Liver (tissue), 8 donors: ENCODE measurements at regions not wholly inside any gene's neighbourhood (a gene's known extent, or its start where the extent isn't known, plus 50 kb on each side); places are given as distances from the start of the nearest gene placed in this dataset.

Experiments used
- DNase-seq: peaks from one replicate; pipeline ENCODE4 v3.0.0-alpha.2; 2017; ENCODE audit warnings: low spot score
- H3K27ac ChIP-seq, 2 donors: one replicate each; pipeline ENCODE4 v1.7.0; 2013; ENCODE audit warnings: inconsistent platforms in 2 of 2, low read length in 2 of 2, control low read depth in 1 of 2, low read depth in 1 of 2, mild to moderate bottlenecking in 1 of 2
- H3K27me3 ChIP-seq, 4 donors: one replicate each; pipeline versions ENCODE4 v1.6.1 to v1.7.0; 2013; ENCODE audit warnings: low read length in 3 of 4, inconsistent platforms in 1 of 4, mild to moderate bottlenecking in 1 of 4, moderate library complexity in 1 of 4; ENCODE audit not compliant: control insufficient read depth in 4 of 4, insufficient read depth in 4 of 4
- H3K36me3 ChIP-seq, 4 donors: one replicate each; pipeline versions ENCODE4 v1.6.1 to v1.7.0; 2013; ENCODE audit warnings: low read length in 3 of 4, mild to moderate bottlenecking in 3 of 4, low read depth in 1 of 4, moderate library complexity in 1 of 4; ENCODE audit not compliant: control insufficient read depth in 4 of 4, insufficient read depth in 3 of 4
- H3K4me1 ChIP-seq, 4 donors: one replicate each; pipeline versions ENCODE4 v1.6.1 to v1.7.0; 2013; ENCODE audit warnings: low read length in 3 of 4, mild to moderate bottlenecking in 3 of 4, moderate library complexity in 1 of 4; ENCODE audit not compliant: control insufficient read depth in 4 of 4, insufficient read depth in 4 of 4
- H3K4me3 ChIP-seq, 3 donors: one replicate each; pipeline versions ENCODE4 v1.6.1 to v1.7.0; 2013; ENCODE audit warnings: low read length in 3 of 3, control low read depth in 1 of 3, low read depth in 1 of 3, mild to moderate bottlenecking in 1 of 3
- H3K9ac ChIP-seq, 2 donors: one replicate each; pipeline ENCODE4 v1.7.0; 2013; ENCODE audit warnings: low read length in 2 of 2, mild to moderate bottlenecking in 2 of 2, moderate library complexity in 2 of 2, control low read depth in 1 of 2, low read depth in 1 of 2
- H3K9me3 ChIP-seq, 4 donors: one replicate each; pipeline versions ENCODE4 v1.6.1 to v1.7.0; 2013; ENCODE audit warnings: low read length in 3 of 4; ENCODE audit not compliant: control insufficient read depth in 4 of 4
- ATF3 ChIP-seq: IDR thresholded peaks from 2 replicates; pipeline ENCODE4 v1.6.1; 2016; ENCODE audit warnings: antibody characterized with exemption
- EGR1 ChIP-seq, 2 donors: IDR thresholded peaks; 2 replicates each; pipeline ENCODE4 v1.6.1; 2016 to 2018; ENCODE audit warnings: antibody characterized with exemption in 2 of 2, low read depth in 2 of 2
- FOXA1 ChIP-seq: IDR thresholded peaks from 2 replicates; pipeline ENCODE4 v1.6.1; 2016; ENCODE audit warnings: antibody characterized with exemption
- FOXA2 ChIP-seq: IDR thresholded peaks from 2 replicates; pipeline ENCODE4 v1.6.1; 2016; ENCODE audit warnings: antibody characterized with exemption
- GABPA ChIP-seq, 2 donors: IDR thresholded peaks in 1 of 2; conservative IDR thresholded peaks in 1 of 2; 2 replicates each; pipeline ENCODE4 v1.6.1; 2016; ENCODE audit warnings: antibody characterized with exemption in 2 of 2, mild to moderate bottlenecking in 1 of 2, moderate library complexity in 1 of 2
- HNF4A ChIP-seq, 2 donors: conservative IDR thresholded peaks; 2 replicates each; pipeline ENCODE4 v1.6.1; 2016; ENCODE audit warnings: antibody characterized with exemption in 2 of 2, mild to moderate bottlenecking in 2 of 2
- HNF4G ChIP-seq: IDR thresholded peaks from 2 replicates; pipeline ENCODE4 v1.6.1; 2016; ENCODE audit warnings: antibody characterized with exemption
- JUND ChIP-seq, 2 donors: IDR thresholded peaks; 2 replicates each; pipeline ENCODE4 v1.6.1; 2016; ENCODE audit warnings: antibody characterized with exemption in 2 of 2
- NR2F2 ChIP-seq: IDR thresholded peaks from 2 replicates; pipeline ENCODE4 v1.6.1; 2016; ENCODE audit warnings: antibody characterized with exemption
- RXRA ChIP-seq, 2 donors: IDR thresholded peaks; 2 replicates each; pipeline ENCODE4 v1.6.1; 2017 to 2018; ENCODE audit warnings: antibody characterized with exemption in 2 of 2, mild to moderate bottlenecking in 1 of 2
- SP1 ChIP-seq: IDR thresholded peaks from 2 replicates; pipeline ENCODE4 v1.6.1; 2018; ENCODE audit warnings: antibody characterized with exemption, mild to moderate bottlenecking
- TAF1 ChIP-seq: conservative IDR thresholded peaks from 2 replicates; pipeline ENCODE4 v1.6.1; 2016; ENCODE audit warnings: antibody characterized with exemption, mild to moderate bottlenecking
- YY1 ChIP-seq: IDR thresholded peaks from 2 replicates; pipeline ENCODE4 v1.6.1; 2016; ENCODE audit warnings: antibody characterized with exemption, mild to moderate bottlenecking
- ZBTB33 ChIP-seq: IDR thresholded peaks from 2 replicates; pipeline ENCODE4 v1.6.1; 2016; ENCODE audit warnings: antibody characterized with exemption
- WGBS: extraction: QIAGEN DNeasy Blood & Tissue Kit; methylation state at CpG from one replicate; pipeline ENCODE4 v1.1.7; 2013; 5-methylcytosine and 5-hydroxymethylcytosine counted together
- TF ChIP-seq, protein P1 (sequence below): IDR thresholded peaks from 2 replicates; pipeline ENCODE4 v1.6.1; 2016; ENCODE audit warnings: antibody characterized with exemption, mild to moderate bottlenecking
- TF ChIP-seq, protein P2 (sequence below): IDR thresholded peaks from 2 replicates; pipeline ENCODE4 v1.6.1; 2016; ENCODE audit warnings: antibody characterized with exemption
- TF ChIP-seq, protein P3 (sequence below): fragments of 150-350 bp; IDR thresholded peaks from 2 replicates; pipeline ENCODE4 v1.5.1; 2017; ENCODE audit warnings: improper control_type of control experiment, low read depth, low read length; ENCODE audit not compliant: missing input control
- donor health status: healthy.
- donor health status: healthy.
- donor health status: healthy.
- donor health status: healthy.
- donor health status: healthy.

GRCh38 chr13:60327511-60327910, 69.5 kb upstream of the TDRD3 start:
- WGBS, result 50% methylated on average over 4 of the region's 4 CpGs
- H3K4me1 ChIP-seq, result peaks cover 0 to 3% (median 0%) of the 10 kb centered on the region in 4 donors
- no peak overlapping the region for H3K27ac ChIP-seq
- H3K4me3 ChIP-seq, result no peak overlapping the region
- H3K27me3 ChIP-seq, result no peaks in the 10 kb centered on the region
- TF ChIP-seq FOXA2 (no peak), GABPA (IDR thresholded peaks at IDR 0.05 in 1 of 2, conservative IDR thresholded peaks at IDR 0.05 in 1 of 2) (no peak), TAF1 (no peak), YY1 (no peak), RXRA (IDR thresholded peaks at IDR 0.05) (no peak), HNF4A (conservative IDR thresholded peaks at IDR 0.05) (no peak)
- no peak for DNase-seq
- H3K36me3 ChIP-seq, result no peaks in the 10 kb centered on the region
- no peak overlapping the region for H3K9ac ChIP-seq
- no peaks in the 10 kb centered on the region for H3K9me3 ChIP-seq

DNA sequence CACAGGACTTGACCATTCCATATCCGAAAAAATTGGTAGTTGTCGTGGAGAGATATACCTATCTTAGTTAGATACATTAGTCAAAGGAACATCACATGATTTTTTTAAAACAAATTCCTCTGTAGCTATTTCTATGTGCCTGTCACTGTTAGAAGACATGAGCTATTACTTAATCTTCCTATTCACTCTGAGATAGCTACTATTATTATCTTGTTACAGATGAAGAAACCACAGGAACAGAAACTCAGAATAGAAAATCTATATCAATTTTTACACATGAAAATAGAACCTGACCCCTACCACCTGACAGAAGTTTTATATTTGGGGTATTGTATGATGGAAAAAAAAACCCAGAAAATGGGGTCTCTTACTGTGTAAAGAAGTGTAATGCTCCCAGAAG, 68.9 kb upstream of the TDRD3 start:
- WGBS, result 56% methylated on average over 2 of the region's 2 CpGs
- no peaks in the 10 kb centered on the region for H3K9me3 ChIP-seq
- DNase-seq, result no peak
- no peaks in the 10 kb centered on the region for H3K27me3 ChIP-seq
- H3K4me3 ChIP-seq, result no peak overlapping the region
- H3K4me1 ChIP-seq, result peaks cover 0 to 3% (median 0%) of the 10 kb centered on the region in 4 donors
- H3K9ac ChIP-seq, result no peak overlapping the region
- H3K27ac ChIP-seq, result no peak overlapping the region
- TF ChIP-seq GABPA (IDR thresholded peaks at IDR 0.05 in 1 of 2, conservative IDR thresholded peaks at IDR 0.05 in 1 of 2), result no peak
- no peak for TF ChIP-seq ZBTB33
- no peak for TF ChIP-seq SP1
- TF ChIP-seq TAF1, result no peak
- TF ChIP-seq NR2F2, result no peak
- no peak for TF ChIP-seq JUND (IDR thresholded peaks at IDR 0.05)
- TF ChIP-seq YY1, result no peak
- TF ChIP-seq HNF4A (conservative IDR thresholded peaks at IDR 0.05), result no peak
- TF ChIP-seq HNF4G, result no peak
- TF ChIP-seq, protein P1, sequence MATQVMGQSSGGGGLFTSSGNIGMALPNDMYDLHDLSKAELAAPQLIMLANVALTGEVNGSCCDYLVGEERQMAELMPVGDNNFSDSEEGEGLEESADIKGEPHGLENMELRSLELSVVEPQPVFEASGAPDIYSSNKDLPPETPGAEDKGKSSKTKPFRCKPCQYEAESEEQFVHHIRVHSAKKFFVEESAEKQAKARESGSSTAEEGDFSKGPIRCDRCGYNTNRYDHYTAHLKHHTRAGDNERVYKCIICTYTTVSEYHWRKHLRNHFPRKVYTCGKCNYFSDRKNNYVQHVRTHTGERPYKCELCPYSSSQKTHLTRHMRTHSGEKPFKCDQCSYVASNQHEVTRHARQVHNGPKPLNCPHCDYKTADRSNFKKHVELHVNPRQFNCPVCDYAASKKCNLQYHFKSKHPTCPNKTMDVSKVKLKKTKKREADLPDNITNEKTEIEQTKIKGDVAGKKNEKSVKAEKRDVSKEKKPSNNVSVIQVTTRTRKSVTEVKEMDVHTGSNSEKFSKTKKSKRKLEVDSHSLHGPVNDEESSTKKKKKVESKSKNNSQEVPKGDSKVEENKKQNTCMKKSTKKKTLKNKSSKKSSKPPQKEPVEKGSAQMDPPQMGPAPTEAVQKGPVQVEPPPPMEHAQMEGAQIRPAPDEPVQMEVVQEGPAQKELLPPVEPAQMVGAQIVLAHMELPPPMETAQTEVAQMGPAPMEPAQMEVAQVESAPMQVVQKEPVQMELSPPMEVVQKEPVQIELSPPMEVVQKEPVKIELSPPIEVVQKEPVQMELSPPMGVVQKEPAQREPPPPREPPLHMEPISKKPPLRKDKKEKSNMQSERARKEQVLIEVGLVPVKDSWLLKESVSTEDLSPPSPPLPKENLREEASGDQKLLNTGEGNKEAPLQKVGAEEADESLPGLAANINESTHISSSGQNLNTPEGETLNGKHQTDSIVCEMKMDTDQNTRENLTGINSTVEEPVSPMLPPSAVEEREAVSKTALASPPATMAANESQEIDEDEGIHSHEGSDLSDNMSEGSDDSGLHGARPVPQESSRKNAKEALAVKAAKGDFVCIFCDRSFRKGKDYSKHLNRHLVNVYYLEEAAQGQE, result no peak
- TF ChIP-seq EGR1 (IDR thresholded peaks at IDR 0.05; ENCODE audit: low read depth in 2 of 2), result no peak
- TF ChIP-seq, protein P2, sequence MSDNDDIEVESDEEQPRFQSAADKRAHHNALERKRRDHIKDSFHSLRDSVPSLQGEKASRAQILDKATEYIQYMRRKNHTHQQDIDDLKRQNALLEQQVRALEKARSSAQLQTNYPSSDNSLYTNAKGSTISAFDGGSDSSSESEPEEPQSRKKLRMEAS, result no peak
- no peak for TF ChIP-seq FOXA1
- no peak for TF ChIP-seq RXRA (IDR thresholded peaks at IDR 0.05)
- no peak for TF ChIP-seq FOXA2
- TF ChIP-seq ATF3, result no peak
- TF ChIP-seq, protein P3, sequence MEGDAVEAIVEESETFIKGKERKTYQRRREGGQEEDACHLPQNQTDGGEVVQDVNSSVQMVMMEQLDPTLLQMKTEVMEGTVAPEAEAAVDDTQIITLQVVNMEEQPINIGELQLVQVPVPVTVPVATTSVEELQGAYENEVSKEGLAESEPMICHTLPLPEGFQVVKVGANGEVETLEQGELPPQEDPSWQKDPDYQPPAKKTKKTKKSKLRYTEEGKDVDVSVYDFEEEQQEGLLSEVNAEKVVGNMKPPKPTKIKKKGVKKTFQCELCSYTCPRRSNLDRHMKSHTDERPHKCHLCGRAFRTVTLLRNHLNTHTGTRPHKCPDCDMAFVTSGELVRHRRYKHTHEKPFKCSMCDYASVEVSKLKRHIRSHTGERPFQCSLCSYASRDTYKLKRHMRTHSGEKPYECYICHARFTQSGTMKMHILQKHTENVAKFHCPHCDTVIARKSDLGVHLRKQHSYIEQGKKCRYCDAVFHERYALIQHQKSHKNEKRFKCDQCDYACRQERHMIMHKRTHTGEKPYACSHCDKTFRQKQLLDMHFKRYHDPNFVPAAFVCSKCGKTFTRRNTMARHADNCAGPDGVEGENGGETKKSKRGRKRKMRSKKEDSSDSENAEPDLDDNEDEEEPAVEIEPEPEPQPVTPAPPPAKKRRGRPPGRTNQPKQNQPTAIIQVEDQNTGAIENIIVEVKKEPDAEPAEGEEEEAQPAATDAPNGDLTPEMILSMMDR, result no peak
- no peaks in the 10 kb centered on the region for H3K36me3 ChIP-seq
